IPS-20b (cell line): ENCODE measurements at regions not wholly inside any gene's neighbourhood (a gene's known extent, or its start where the extent isn't known, plus 50 kb on each side); places are given as distances from the start of the nearest gene placed in this dataset.

Source experiments
- H3K27ac ChIP-seq: one replicate; pipeline ENCODE4 v1.5.1; 2013; ENCODE audit warnings: low read length
- H3K27me3 ChIP-seq: 2 replicates; pipeline ENCODE4 v1.6.1; 2013; ENCODE audit warnings: mild to moderate bottlenecking, low read length, inconsistent platforms; ENCODE audit not compliant: insufficient read depth
- H3K36me3 ChIP-seq: 2 replicates; pipeline ENCODE4 v1.6.1; 2013; ENCODE audit warnings: low read depth, mild to moderate bottlenecking, inconsistent platforms, low read length, moderate library complexity; ENCODE audit not compliant: insufficient read depth
- H3K4me1 ChIP-seq: 2 replicates; pipeline ENCODE4 v1.6.1; 2013; ENCODE audit warnings: mild to moderate bottlenecking, control low read depth, inconsistent platforms, low read length, moderate library complexity; ENCODE audit not compliant: insufficient read depth
- H3K4me3 ChIP-seq: 2 replicates; pipeline ENCODE4 v1.5.1; 2013; ENCODE audit warnings: mild to moderate bottlenecking, low read length, inconsistent platforms
- H3K9ac ChIP-seq: 2 replicates; pipeline ENCODE4 v1.6.1; 2013; ENCODE audit warnings: low read depth, mild to moderate bottlenecking, inconsistent platforms, low read length, moderate library complexity
- H3K9me3 ChIP-seq: 2 replicates; pipeline ENCODE4 v1.6.1; 2013; ENCODE audit warnings: mild to moderate bottlenecking, low read depth, low read length, inconsistent platforms; ENCODE audit not compliant: insufficient read depth

- Histone ChIP-seq H3K36me3 (no peaks in the 10 kb centered on the region), H3K9me3 (no peaks in the 10 kb centered on the region), H3K27ac (no peak overlapping the region), H3K9ac (no peak overlapping the region), H3K4me3 (no peak overlapping the region), H3K27me3 (no peaks in the 10 kb centered on the region), H3K4me1 (peaks cover 18% of the 10 kb centered on the region)
Measured at GRCh38 chr20:48411245-48411644, 416.6 kb downstream of the PREX1 start.

- Histone ChIP-seq H3K27ac (no peak overlapping the region), H3K27me3 (no peaks in the 10 kb centered on the region)
Measured at GRCh38 chr20:48409055-48409615, 418.7 kb downstream of the PREX1 start.

DNA sequence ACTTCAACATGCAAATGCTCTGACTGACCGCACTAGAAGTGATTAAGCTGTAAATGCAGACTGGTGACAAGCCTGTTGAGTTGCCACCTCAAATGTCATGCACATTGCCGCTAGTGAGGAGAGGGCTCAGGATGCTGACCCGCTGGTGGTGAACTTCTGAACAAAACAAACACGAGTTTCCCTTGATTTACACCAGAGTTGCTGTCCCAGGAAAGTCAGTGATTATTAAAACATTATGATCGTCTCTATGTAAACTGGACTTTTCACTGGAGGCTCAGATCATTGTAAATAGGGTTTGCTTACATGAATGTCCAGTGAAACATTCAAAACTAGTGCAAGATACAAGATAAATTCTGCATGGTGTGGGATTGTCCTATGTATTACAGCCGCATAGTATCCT, 420.1 kb downstream of the PREX1 start:
- no peak overlapping the region for H3K9ac ChIP-seq
- no peak overlapping the region for H3K4me3 ChIP-seq
- H3K9me3 ChIP-seq = no peaks in the 10 kb centered on the region
- no peaks in the 10 kb centered on the region for H3K27me3 ChIP-seq
- no peaks in the 10 kb centered on the region for H3K36me3 ChIP-seq
- no peak overlapping the region for H3K27ac ChIP-seq
- H3K4me1 ChIP-seq = peaks cover 19% of the 10 kb centered on the region

More at GRCh38 chr20:48409055-48409615, 418.7 kb downstream of the PREX1 start:
- Histone ChIP-seq H3K36me3 (no peaks in the 10 kb centered on the region), H3K9ac (no peak overlapping the region), H3K4me3 (no peak overlapping the region), H3K9me3 (no peaks in the 10 kb centered on the region), H3K4me1 (peaks cover 19% of the 10 kb centered on the region)

- no peaks in the 10 kb centered on the region for H3K27me3 ChIP-seq
- H3K9ac ChIP-seq = no peak overlapping the region
- no peaks in the 10 kb centered on the region for H3K9me3 ChIP-seq
- no peaks in the 10 kb centered on the region for H3K36me3 ChIP-seq
- no peak overlapping the region for H3K27ac ChIP-seq
- H3K4me1 ChIP-seq = peaks cover 19% of the 10 kb centered on the region
- no peak overlapping the region for H3K4me3 ChIP-seq
Measured at GRCh38 chr20:48406912-48407340, 420.9 kb downstream of the PREX1 start.

- H3K27me3 ChIP-seq = no peaks in the 10 kb centered on the region
- H3K36me3 ChIP-seq = no peaks in the 10 kb centered on the region
- no peak overlapping the region for H3K9ac ChIP-seq
- no peak overlapping the region for H3K4me3 ChIP-seq
- H3K4me1 ChIP-seq = peaks cover 19% of the 10 kb centered on the region
- no peak overlapping the region for H3K27ac ChIP-seq
- H3K9me3 ChIP-seq = no peaks in the 10 kb centered on the region
Measured at GRCh38 chr20:48406498-48406897, 421.3 kb downstream of the PREX1 start.

GRCh38 chr20:48405909-48406308, 421.9 kb downstream of the PREX1 start:
- no peak overlapping the region for H3K27ac ChIP-seq
- peaks cover 19% of the 10 kb centered on the region for H3K4me1 ChIP-seq

GRCh38 chr20:48404598-48404997, 423.2 kb downstream of the PREX1 start:
- no peaks in the 10 kb centered on the region for H3K27me3 ChIP-seq
- H3K9me3 ChIP-seq = no peaks in the 10 kb centered on the region
- no peaks in the 10 kb centered on the region for H3K36me3 ChIP-seq
- H3K4me3 ChIP-seq = no peak overlapping the region
- H3K27ac ChIP-seq = no peak overlapping the region
- H3K9ac ChIP-seq = no peak overlapping the region
- H3K4me1 ChIP-seq = peaks cover 19% of the 10 kb centered on the region

More at GRCh38 chr20:48405909-48406308, 421.9 kb downstream of the PREX1 start:
- Histone ChIP-seq H3K4me3 (no peak overlapping the region), H3K9me3 (no peaks in the 10 kb centered on the region), H3K36me3 (no peaks in the 10 kb centered on the region), H3K27me3 (no peaks in the 10 kb centered on the region), H3K9ac (no peak overlapping the region)

GRCh38 chr20:48403167-48403761, 424.5 kb downstream of the PREX1 start:
- Histone ChIP-seq H3K27ac (no peak overlapping the region), H3K9me3 (no peaks in the 10 kb centered on the region), H3K4me3 (no peak overlapping the region), H3K9ac (no peak overlapping the region), H3K36me3 (no peaks in the 10 kb centered on the region), H3K27me3 (no peaks in the 10 kb centered on the region), H3K4me1 (peaks cover 19% of the 10 kb centered on the region)

- no peaks in the 10 kb centered on the region; the same call in 1 of the 2 replicates for H3K27me3 ChIP-seq
- no peak overlapping the region for H3K4me3 ChIP-seq
- no peak overlapping the region for H3K27ac ChIP-seq
- peaks cover 2% of the 10 kb centered on the region; the same call in 1 of the 2 replicates for H3K4me1 ChIP-seq
- no peak overlapping the region for H3K9ac ChIP-seq
- no peaks in the 10 kb centered on the region for H3K9me3 ChIP-seq
- H3K36me3 ChIP-seq = no peaks in the 10 kb centered on the region
Measured at GRCh38 chr20:48401359-48401758, 426.4 kb downstream of the PREX1 start.

GRCh38 chr20:48400009-48400408, 427.8 kb downstream of the PREX1 start:
- no peaks in the 10 kb centered on the region for H3K9me3 ChIP-seq
- H3K27ac ChIP-seq = no peak overlapping the region
- H3K4me3 ChIP-seq = no peak overlapping the region
- no peaks in the 10 kb centered on the region; the same call in 1 of the 2 replicates for H3K4me1 ChIP-seq
- H3K36me3 ChIP-seq = no peaks in the 10 kb centered on the region
- H3K9ac ChIP-seq = no peak overlapping the region
- H3K27me3 ChIP-seq = no peaks in the 10 kb centered on the region; the same call in 1 of the 2 replicates

- H3K9ac ChIP-seq = no peak overlapping the region
- H3K4me3 ChIP-seq = no peak overlapping the region
Measured at GRCh38 chr20:48398506-48399449, 429.0 kb downstream of the PREX1 start.

More at GRCh38 chr20:48398506-48399449, 429.0 kb downstream of the PREX1 start:
- Histone ChIP-seq H3K27me3 (no peaks in the 10 kb centered on the region; the same call in 1 of the 2 replicates), H3K9me3 (no peaks in the 10 kb centered on the region), H3K36me3 (no peaks in the 10 kb centered on the region), H3K27ac (no peak overlapping the region), H3K4me1 (no peaks in the 10 kb centered on the region; the same call in 1 of the 2 replicates)
